Duodenal mucosa (tissue), 2 donors: ENCODE measurements at regions not wholly inside any gene's neighbourhood (a gene's known extent, or its start where the extent isn't known, plus 50 kb on each side); places are given as distances from the start of the nearest gene placed in this dataset.

ENCODE experiments used
- H3K27ac ChIP-seq: one replicate; pipeline ENCODE4 v1.7.0; 2013; ENCODE audit warnings: low read depth, low read length
- H3K27me3 ChIP-seq, 2 donors: one replicate each; pipeline ENCODE4 v1.7.0; 2013; ENCODE audit warnings: low read length in 2 of 2, control low read depth in 1 of 2; ENCODE audit not compliant: insufficient read depth in 2 of 2, control insufficient read depth in 1 of 2
- H3K36me3 ChIP-seq, 2 donors: one replicate each; pipeline ENCODE4 v1.7.0; 2013; ENCODE audit warnings: low read length in 2 of 2, control low read depth in 1 of 2; ENCODE audit not compliant: insufficient read depth in 2 of 2, control insufficient read depth in 1 of 2
- H3K4me1 ChIP-seq, 2 donors: one replicate each; pipeline ENCODE4 v1.7.0; 2013; ENCODE audit warnings: low read length in 2 of 2, control low read depth in 1 of 2; ENCODE audit not compliant: insufficient read depth in 2 of 2, control insufficient read depth in 1 of 2
- H3K4me3 ChIP-seq, 2 donors: one replicate each; pipeline ENCODE4 v1.7.0; 2013; ENCODE audit warnings: low read length in 2 of 2, low read depth in 1 of 2
- H3K9ac ChIP-seq, 2 donors: one replicate each; pipeline ENCODE4 v1.7.0; 2013; ENCODE audit warnings: low read length in 2 of 2, low read depth in 1 of 2
- H3K9me3 ChIP-seq, 2 donors: one replicate each; pipeline ENCODE4 v1.7.0; 2013; ENCODE audit warnings: low read length in 2 of 2, control low read depth in 1 of 2; ENCODE audit not compliant: control insufficient read depth in 1 of 2

- Histone ChIP-seq H3K27ac (no peak overlapping the region), H3K36me3 (no peaks in the 10 kb centered on the region), H3K4me1 (no peaks in the 10 kb centered on the region), H3K9ac (no peak overlapping the region), H3K9me3 (peaks cover 0 to 5% of the 10 kb centered on the region in 2 donors), H3K27me3 (no peaks in the 10 kb centered on the region), H3K4me3 (no peak overlapping the region)
These were observed 123.3 kb upstream of the SFSWAP start for GRCh38 chr12:131587565-131587964.

DNA sequence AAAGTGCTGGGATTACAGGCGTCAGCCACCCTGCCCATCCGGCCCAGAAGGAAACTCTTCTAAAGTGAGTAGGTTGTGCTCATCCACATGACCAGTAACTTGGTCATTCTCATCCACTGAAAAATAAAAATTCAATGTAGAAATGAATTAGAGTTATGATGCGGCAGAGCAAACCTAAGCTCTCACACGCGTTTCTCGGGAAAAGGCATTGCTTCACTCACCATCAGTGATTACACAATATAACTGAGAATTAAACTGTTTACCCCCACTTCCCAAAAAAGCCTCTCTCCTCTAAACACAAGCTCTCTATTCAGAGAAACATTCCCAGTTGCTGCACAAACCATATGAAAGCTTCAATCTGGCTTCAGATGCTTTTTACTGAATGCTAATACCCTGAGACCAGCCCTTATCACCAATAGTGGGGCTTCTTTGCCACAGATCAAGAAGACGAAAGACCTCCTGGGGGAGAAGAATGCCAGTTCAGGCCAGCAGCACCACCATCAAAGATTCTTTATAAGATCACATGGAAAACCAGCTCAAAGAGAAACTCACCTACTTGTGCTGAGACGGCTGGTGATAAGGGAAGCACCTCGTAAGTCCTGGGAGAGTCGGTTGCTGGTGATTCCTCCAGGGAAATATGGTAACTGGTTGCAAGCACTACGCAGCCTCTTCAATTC is 121.5 kb upstream of the SFSWAP start:
- no peaks in the 10 kb centered on the region for H3K36me3 ChIP-seq
- no peaks in the 10 kb centered on the region for H3K27me3 ChIP-seq
- no peaks in the 10 kb centered on the region for H3K4me1 ChIP-seq
- H3K27ac ChIP-seq: no peak overlapping the region
- peaks cover 0 to 5% of the 10 kb centered on the region in 2 donors for H3K9me3 ChIP-seq
- no peak overlapping the region for H3K4me3 ChIP-seq
- H3K9ac ChIP-seq: no peak overlapping the region

GRCh38 chr12:131589966-131590365 is 120.9 kb upstream of the SFSWAP start:
- Histone ChIP-seq H3K36me3 (no peaks in the 10 kb centered on the region), H3K27ac (no peak overlapping the region), H3K9me3 (peaks cover 0 to 5% of the 10 kb centered on the region in 2 donors)

DNA sequence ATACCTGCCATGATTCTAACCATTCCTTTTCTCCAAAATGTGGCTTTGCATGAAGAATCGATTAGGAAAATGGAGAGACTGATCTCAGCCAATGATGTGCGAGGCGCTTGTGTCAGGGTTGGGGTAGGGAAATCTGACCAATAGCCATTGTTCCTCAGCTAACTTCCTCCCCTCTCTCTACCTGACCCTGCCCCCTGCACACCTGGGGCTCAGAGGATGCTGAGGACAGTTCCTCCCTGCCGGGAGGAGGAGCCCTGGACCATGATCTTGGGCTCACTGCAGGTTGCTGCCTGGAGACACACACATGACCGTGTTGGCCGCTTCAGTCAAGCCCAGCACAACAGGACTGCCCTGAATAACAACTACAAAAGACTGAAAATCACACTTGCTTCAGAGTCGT is 119.8 kb upstream of the SFSWAP start:
- H3K4me1 ChIP-seq: no peaks in the 10 kb centered on the region
- no peak overlapping the region for H3K9ac ChIP-seq
- no peaks in the 10 kb centered on the region for H3K27me3 ChIP-seq
- no peak overlapping the region for H3K27ac ChIP-seq
- H3K9me3 ChIP-seq: peaks cover 0 to 5% of the 10 kb centered on the region in 2 donors
- no peak overlapping the region for H3K4me3 ChIP-seq
- H3K36me3 ChIP-seq: no peaks in the 10 kb centered on the region

More at GRCh38 chr12:131589966-131590365, 120.9 kb upstream of the SFSWAP start:
- no peaks in the 10 kb centered on the region for H3K27me3 ChIP-seq
- no peak overlapping the region for H3K9ac ChIP-seq
- H3K4me1 ChIP-seq: no peaks in the 10 kb centered on the region
- H3K4me3 ChIP-seq: no peak overlapping the region

DNA sequence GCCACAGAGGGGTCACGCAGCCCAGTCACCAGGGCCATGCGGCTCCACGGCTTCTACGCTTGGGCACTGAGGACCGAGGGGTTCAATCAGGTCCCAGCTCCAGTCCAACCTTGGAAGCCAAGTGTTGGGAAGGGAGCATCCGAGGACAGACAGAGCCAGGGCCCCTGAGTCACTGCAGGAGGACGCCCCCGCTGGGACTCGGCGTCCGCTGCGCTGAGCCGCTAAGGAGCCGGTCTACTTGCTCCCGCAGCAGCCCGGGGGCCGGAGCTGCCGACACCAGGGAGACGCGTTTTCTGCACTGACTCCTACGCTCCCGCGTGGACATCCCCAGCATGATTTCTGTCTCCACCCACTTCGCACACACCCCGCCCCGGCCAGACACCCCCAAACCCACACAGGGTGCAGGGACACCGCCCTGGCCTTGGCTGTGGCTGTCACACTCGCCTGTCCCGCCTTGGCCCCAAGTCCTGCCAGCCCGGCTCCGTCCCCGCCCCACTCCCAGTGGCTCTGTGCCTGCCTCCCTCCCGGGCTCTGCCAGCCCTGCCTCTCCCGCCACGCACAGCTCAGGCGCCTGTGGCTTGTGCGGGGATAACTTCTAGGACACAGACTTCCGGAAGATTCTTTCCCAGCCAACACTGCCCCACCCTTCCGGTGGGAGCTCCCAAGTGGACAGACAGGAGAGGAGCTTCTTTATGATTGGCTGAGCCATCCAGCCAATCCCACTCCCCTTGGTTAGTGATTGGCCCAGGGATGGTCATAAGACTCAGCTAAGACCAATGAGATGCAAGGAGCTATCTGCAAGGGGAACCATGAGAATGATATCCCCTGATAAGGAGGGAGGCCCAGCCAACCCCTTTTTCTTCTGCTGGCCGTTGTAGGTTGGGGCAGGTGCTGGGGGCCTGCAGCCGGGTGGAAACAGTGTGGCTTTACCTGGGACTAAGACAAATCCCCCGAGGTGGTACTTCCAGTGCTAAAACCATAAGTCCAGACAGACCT is 118.9 kb upstream of the SFSWAP start:
- Histone ChIP-seq H3K4me1 (no peaks in the 10 kb centered on the region), H3K27me3 (no peaks in the 10 kb centered on the region), H3K9ac (no peak overlapping the region), H3K9me3 (peaks cover 0 to under 1% of the 10 kb centered on the region in 2 donors), H3K27ac (no peak overlapping the region), H3K4me3 (no peak overlapping the region), H3K36me3 (no peaks in the 10 kb centered on the region)

GRCh38 chr12:131592972-131593371 is 117.9 kb upstream of the SFSWAP start:
- no peaks in the 10 kb centered on the region for H3K27me3 ChIP-seq
- H3K9ac ChIP-seq: no peak overlapping the region
- H3K4me3 ChIP-seq: no peak overlapping the region
- H3K27ac ChIP-seq: no peak overlapping the region
- H3K36me3 ChIP-seq: no peaks in the 10 kb centered on the region
- no peaks in the 10 kb centered on the region for H3K9me3 ChIP-seq
- no peaks in the 10 kb centered on the region for H3K4me1 ChIP-seq

DNA sequence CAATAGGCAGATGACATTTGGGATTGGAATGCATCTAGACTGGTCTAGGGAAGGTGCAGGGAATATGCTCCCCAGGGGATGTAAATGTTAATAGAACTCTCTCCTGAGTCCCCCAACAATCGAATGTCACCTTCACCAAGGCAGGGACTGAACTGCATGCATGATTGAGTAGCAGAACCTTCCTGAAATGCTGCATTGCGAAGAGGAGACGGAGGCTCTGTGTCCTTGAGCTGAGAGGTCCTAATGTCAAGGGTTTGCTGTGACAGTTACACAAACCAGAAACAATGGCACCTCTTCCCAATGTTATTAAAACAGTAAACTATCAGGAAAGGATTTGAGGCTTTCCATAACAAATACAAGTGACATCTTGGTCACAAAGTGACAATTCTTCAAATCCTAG is 117.5 kb upstream of the SFSWAP start:
- no peaks in the 10 kb centered on the region for H3K27me3 ChIP-seq
- H3K4me3 ChIP-seq: no peak overlapping the region
- H3K36me3 ChIP-seq: no peaks in the 10 kb centered on the region
- H3K4me1 ChIP-seq: no peaks in the 10 kb centered on the region
- H3K9me3 ChIP-seq: no peaks in the 10 kb centered on the region
- no peak overlapping the region for H3K27ac ChIP-seq
- H3K9ac ChIP-seq: no peak overlapping the region

DNA sequence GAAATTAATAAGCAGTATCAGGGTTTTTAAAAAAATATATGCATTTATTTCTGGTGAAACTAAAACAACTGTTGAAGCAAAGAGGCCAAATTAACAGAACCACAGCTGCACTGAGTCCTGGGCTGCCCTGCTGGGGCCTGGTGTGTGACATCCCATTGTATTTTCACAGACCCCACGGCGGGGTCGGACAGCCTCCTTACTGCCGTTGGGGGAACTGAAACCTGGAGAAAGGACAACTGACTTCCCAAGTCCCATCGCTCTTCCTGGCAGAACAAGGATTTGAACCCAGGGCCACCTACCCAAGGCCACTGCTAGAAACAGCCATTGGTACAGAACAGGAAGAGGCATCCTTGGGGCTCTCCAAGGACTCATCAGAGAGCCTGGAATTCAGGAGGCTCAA is 114.8 kb upstream of the SFSWAP start:
- Histone ChIP-seq H3K9me3 (no peaks in the 10 kb centered on the region), H3K4me3 (no peak overlapping the region), H3K4me1 (no peaks in the 10 kb centered on the region), H3K27me3 (no peaks in the 10 kb centered on the region), H3K27ac (no peak overlapping the region), H3K9ac (no peak overlapping the region), H3K36me3 (no peaks in the 10 kb centered on the region)

- H3K27ac ChIP-seq: no peak overlapping the region
- H3K27me3 ChIP-seq: no peaks in the 10 kb centered on the region
- no peak overlapping the region for H3K9ac ChIP-seq
- H3K9me3 ChIP-seq: no peaks in the 10 kb centered on the region
- no peak overlapping the region for H3K4me3 ChIP-seq
- H3K36me3 ChIP-seq: no peaks in the 10 kb centered on the region
- H3K4me1 ChIP-seq: no peaks in the 10 kb centered on the region
These were observed 113.6 kb upstream of the SFSWAP start for GRCh38 chr12:131597333-131597732.

DNA sequence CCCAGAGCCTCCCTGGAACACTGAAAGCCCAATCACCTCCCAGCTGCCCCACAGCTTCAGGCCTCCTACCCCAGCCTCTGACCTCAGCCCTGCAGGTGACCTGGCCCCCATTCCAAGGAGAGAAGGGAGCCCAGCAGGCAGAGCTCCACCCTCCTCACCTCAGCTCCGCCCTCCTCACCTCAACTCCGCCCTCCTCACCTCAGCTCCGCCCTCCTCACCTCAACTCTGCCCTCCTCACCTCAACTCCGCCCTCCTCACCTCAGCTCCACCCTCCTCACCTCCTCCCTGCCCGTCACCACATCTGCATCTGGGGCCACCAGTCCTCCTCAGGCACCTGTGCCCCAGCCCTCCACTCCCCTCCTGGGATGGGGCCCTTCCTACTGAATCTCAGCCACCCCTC is 112.2 kb upstream of the SFSWAP start:
- Histone ChIP-seq H3K27ac (no peak overlapping the region), H3K27me3 (peaks cover 0 to 5% of the 10 kb centered on the region in 2 donors), H3K9ac (no peak overlapping the region), H3K9me3 (no peaks in the 10 kb centered on the region), H3K4me3 (no peak overlapping the region), H3K4me1 (no peaks in the 10 kb centered on the region), H3K36me3 (no peaks in the 10 kb centered on the region)
